ENCODE measurements at regions not wholly inside any gene's neighbourhood (a gene's known extent, or its start where the extent isn't known, plus 50 kb on each side); places are given as distances from the start of the nearest gene placed in this dataset.

GRCh38 chr18:40832362-40832761 is 1122.7 kb upstream of the PIK3C3 start:
- intact Hi-C loops (cut with micrococcal nuclease; ENCODE audit: unreplicated experiment), result no loop called here
- SMC1A ChIA-PET (ENCODE audit: uncharacterized antibody, unreplicated experiment), result no interaction called here
- CTCF ChIA-PET, result no interaction called here
- no peaks in the 10 kb centered on the region for H3K79me2 ChIP-seq (ENCODE audit: control insufficient read depth, insufficient read depth, low read length)
- no peaks in the 10 kb centered on the region for H3K27me3 ChIP-seq (replicated peaks in 1 of 2; ENCODE audit: control insufficient read depth in 2 of 2, insufficient read depth in 2 of 2, low read length in 1 of 2)
- TF ChIP-seq TAF1 (IDR thresholded peaks at IDR 0.05; ENCODE audit: borderline replicate concordance, low read depth, low read length) (no peak), JUNB (IDR thresholded peaks at IDR 0.05) (no peak), ZNF274 (IDR thresholded peaks at IDR 0.05; ENCODE audit: insufficient read depth, insufficient read length) (no peak), SP1 (IDR thresholded peaks at IDR 0.05; ENCODE audit: low read depth, low read length) (no peak), ASH2L (IDR thresholded peaks at IDR 0.05; ENCODE audit: borderline replicate concordance, low read depth) (no peak), EED (IDR thresholded peaks at IDR 0.05; ENCODE audit: low read depth) (no peak), ZBTB11 (CRISPR knock-in tag; IDR thresholded peaks at IDR 0.05) (no peak), NFIC (IDR thresholded peaks at IDR 0.05; ENCODE audit: low read depth, low read length) (no peak), FOXM1 (IDR thresholded peaks at IDR 0.05; ENCODE audit: low read depth, low read length) (no peak)
- TF ChIP-seq, protein P1, sequence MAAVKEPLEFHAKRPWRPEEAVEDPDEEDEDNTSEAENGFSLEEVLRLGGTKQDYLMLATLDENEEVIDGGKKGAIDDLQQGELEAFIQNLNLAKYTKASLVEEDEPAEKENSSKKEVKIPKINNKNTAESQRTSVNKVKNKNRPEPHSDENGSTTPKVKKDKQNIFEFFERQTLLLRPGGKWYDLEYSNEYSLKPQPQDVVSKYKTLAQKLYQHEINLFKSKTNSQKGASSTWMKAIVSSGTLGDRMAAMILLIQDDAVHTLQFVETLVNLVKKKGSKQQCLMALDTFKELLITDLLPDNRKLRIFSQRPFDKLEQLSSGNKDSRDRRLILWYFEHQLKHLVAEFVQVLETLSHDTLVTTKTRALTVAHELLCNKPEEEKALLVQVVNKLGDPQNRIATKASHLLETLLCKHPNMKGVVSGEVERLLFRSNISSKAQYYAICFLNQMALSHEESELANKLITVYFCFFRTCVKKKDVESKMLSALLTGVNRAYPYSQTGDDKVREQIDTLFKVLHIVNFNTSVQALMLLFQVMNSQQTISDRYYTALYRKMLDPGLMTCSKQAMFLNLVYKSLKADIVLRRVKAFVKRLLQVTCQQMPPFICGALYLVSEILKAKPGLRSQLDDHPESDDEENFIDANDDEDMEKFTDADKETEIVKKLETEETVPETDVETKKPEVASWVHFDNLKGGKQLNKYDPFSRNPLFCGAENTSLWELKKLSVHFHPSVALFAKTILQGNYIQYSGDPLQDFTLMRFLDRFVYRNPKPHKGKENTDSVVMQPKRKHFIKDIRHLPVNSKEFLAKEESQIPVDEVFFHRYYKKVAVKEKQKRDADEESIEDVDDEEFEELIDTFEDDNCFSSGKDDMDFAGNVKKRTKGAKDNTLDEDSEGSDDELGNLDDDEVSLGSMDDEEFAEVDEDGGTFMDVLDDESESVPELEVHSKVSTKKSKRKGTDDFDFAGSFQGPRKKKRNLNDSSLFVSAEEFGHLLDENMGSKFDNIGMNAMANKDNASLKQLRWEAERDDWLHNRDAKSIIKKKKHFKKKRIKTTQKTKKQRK (IDR thresholded peaks at IDR 0.05; ENCODE audit: low read depth, low read length), result no peak
- DNase-seq (ENCODE audit: low read depth, low spot score), result no peak
- no peaks in the 10 kb centered on the region for H3K4me1 ChIP-seq (ENCODE audit: control insufficient read depth, insufficient read depth, low read length)
- POLR2A ChIA-PET, result no interaction called here
- H2AFZ ChIP-seq (ENCODE audit: control insufficient read depth, low read depth, low read length), result no peak overlapping the region
- ATAC-seq, result no peak
- no TSS peak for BruUV-seq (replicated peaks)
- H3K9ac ChIP-seq (ENCODE audit: control insufficient read depth, insufficient read depth, low read length), result no peak overlapping the region
- no peak overlapping the region for H3K4me2 ChIP-seq (ENCODE audit: control insufficient read depth, insufficient read depth)
- no peaks in the 10 kb centered on the region for H3K9me3 ChIP-seq (replicated peaks; ENCODE audit: control insufficient read depth, insufficient read depth, low read length)
- RAD21 ChIA-PET (ENCODE audit: unreplicated experiment), result no interaction called here
- no peak overlapping the region for H3K4me3 ChIP-seq
- in situ Hi-C loops (cut with MboI), result no loop called here
- H3K36me3 ChIP-seq (ENCODE audit: control insufficient read depth in 2 of 2, insufficient read depth in 2 of 2, low read length in 1 of 2), result no peaks in the 10 kb centered on the region
- H3K27ac ChIP-seq (ENCODE audit: control insufficient read depth, insufficient read depth), result no peak overlapping the region
- H4K20me1 ChIP-seq (ENCODE audit: control insufficient read depth, insufficient read depth), result no peaks in the 10 kb centered on the region
- WGBS (ENCODE audit: insufficient coverage, insufficient replicate concordance, low lambda C conversion rate, missing lambda C conversion rate), result 65% methylated on average over 3 of the region's 3 CpGs
- no peak for FAIRE-seq

Data from GM12878 (cell line).